ENCODE measurements at regions not wholly inside any gene's neighbourhood (a gene's known extent, or its start where the extent isn't known, plus 50 kb on each side); places are given as distances from the start of the nearest gene placed in this dataset.

DNA sequence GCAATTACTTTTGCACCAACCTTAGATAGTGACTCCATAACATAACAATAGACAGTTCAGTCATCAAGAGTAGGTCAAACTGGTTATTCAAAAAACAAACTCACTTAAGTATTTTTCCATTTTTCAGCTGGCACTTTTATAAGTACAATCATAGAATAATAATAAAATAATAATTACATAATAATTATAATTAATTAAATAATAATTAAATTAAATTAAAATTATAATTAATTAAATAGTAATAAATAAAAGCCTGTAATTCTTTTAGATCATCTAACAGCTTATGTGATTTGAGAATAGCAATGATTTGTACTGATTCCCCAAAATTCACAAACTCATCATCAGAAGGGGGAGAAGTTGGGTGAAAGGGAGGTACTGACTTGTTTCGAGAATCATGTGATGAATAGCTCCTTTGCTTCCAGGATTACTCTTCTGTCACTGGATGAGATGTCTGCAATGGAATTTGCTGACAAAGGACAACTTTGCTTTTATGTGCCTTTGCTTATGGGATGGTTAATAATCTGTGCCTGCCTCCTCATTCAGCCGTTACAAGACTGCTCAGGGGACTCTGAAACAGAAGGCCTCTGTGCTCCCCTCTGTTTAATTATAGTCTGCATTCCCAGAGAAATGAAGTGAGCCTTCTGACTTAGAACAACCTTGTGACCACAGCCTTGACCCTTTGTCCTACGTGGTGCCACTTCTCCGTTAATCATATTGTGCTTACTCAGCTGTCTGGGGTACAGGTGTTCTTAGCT, 104.8 kb upstream of the ENPEP start:
- TF ChIP-seq, protein P1, sequence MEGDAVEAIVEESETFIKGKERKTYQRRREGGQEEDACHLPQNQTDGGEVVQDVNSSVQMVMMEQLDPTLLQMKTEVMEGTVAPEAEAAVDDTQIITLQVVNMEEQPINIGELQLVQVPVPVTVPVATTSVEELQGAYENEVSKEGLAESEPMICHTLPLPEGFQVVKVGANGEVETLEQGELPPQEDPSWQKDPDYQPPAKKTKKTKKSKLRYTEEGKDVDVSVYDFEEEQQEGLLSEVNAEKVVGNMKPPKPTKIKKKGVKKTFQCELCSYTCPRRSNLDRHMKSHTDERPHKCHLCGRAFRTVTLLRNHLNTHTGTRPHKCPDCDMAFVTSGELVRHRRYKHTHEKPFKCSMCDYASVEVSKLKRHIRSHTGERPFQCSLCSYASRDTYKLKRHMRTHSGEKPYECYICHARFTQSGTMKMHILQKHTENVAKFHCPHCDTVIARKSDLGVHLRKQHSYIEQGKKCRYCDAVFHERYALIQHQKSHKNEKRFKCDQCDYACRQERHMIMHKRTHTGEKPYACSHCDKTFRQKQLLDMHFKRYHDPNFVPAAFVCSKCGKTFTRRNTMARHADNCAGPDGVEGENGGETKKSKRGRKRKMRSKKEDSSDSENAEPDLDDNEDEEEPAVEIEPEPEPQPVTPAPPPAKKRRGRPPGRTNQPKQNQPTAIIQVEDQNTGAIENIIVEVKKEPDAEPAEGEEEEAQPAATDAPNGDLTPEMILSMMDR (IDR thresholded peaks at IDR 0.05) = no peak
- no peak for TF ChIP-seq EP300 (IDR thresholded peaks at IDR 0.05)
- TF ChIP-seq POLR2A (IDR thresholded peaks at IDR 0.05) = no peak
- no peak for TF ChIP-seq POLR2AphosphoS5 (IDR thresholded peaks at IDR 0.05)
